Suppressor macrophage treated with lipopolysaccharide for 4 hours (primary cell): ENCODE measurements at regions not wholly inside any gene's neighbourhood (a gene's known extent, or its start where the extent isn't known, plus 50 kb on each side); places are given as distances from the start of the nearest gene placed in this dataset.
"Not testable (repeated sequence)": the region's sequence is repeated elsewhere in the genome, so short reads cannot be mapped to it uniquely, and the experiment has no call there.

Experiments used
- DNase-seq: peaks from one replicate; pipeline ENCODE4 v3.0.0-alpha.2; 2020

DNA sequence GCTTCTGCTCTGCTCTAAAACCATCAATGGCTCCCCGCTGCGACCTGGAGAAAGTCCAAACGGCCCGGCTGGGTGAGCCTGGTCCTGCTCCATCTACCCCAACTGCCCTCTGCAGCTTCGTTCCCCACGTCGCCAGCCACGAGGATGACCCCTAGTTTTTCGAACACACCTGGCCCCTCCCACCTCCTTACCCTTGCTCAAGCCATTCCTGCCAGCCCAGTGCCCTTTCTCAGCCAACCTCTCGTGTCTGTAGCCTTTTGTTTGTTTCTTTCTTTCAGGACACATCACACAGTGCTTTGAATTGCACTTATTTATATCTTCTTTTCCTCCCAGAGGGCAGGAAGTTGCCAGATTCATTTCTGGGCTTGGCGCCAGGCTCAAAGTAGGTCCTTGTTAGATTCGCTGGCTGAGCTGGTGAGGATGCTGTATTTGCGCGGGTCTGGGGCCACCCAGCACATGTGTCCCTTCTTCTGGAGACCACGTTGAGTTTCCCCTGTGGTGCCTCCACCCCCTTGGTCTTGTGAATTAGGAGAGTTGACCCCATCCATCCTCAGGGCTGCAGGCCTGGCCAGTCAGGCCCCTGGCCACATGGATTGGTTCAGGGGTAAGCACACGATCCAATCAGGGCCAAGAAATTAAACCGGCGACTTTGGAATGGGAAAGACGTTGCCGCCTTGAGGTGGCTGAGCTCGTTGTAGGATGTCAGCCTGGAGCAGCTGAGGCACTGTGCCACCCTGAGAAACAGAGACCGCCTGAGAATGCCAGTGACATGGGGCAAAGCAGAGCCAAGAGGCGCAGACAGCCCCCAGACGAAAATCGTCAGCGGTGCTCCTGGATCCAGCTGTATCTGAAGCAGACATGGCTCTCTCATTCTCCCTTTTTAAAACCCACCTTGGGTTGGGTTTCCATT lies 156.0 kb downstream of the CEBPB start:
- peak; percentile 60 for DNase-seq

DNA sequence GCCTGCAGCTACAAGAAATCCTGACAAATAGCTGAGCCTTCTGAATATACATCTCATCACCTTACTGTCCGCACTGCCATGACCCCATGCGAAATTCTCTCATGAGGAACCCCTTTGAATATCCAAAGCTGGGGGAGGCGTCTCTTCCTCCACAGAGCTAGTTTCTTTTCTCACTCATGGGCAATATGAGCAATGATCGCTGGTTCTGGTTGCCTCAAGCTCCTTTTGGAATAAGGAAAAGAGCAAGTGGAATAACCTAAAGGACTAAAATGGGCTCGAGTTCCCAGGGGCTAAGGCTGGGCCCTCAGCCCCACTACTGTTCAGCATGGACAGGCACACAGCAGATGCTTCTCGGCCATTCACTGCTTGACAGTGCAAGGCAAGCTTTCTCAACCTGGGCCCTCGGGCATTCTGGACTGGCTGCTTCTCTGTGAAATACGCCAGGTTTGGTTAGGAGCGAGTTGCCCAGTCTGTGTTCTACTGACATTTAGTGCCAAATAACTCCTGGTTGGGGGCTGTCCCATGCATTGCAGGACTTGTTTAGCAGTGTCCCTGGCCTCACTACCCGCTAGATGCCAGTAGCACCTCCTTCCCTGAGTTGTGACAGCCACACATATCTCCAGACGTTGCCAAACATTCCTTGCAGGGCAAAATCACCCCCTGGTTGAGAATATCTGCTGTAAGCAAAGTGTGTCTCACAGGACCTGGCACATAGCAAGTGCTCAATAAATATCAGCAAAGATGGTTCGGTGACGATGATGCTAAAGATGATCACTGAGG lies 156.8 kb downstream of the CEBPB start:
- DNase-seq = peak; percentile 52

DNA sequence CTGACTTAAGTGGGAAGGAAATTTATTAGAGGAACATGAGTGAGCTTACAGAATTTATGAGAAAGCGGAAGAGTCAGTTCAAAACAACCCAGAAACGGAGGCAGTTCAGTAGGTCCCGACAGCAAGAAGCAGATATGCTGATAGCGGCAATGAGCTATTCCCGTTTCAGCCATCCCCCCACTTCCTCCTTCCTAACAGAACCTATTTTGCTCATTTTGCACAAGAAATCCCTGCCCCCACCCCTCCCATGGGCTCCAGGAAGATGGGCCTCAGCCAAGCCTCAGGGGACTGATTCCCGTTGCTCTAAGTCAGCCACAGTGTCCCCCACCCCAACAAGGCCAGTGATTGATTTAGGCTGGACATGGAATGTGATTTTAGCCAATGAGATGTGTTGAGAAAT lies 157.5 kb downstream of the CEBPB start:
- DNase-seq = peak; percentile 86

GRCh38 chr20:50350510-50351249 lies 159.5 kb upstream of the PTPN1 start:
- DNase-seq = no peak

DNA sequence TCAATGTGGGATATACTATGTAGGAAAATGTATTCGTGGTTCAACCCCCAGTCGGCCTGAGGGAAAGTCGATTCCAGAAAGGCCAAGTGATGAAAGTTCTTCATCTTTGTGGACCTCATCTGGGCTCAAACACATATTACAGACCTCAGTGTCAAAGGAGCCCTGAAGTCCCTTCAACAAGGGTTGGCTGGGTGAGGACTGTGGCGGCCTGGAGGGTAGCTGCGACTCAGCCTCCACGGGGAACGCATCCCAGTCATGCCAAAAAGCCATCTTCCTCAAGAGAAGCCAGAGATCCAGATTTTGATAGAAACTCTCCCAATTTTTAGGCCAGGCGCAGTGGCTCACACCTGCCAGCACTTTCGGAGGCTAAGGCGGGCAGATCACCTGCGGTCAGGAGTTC lies 158.6 kb upstream of the PTPN1 start:
- no peak for DNase-seq

DNA sequence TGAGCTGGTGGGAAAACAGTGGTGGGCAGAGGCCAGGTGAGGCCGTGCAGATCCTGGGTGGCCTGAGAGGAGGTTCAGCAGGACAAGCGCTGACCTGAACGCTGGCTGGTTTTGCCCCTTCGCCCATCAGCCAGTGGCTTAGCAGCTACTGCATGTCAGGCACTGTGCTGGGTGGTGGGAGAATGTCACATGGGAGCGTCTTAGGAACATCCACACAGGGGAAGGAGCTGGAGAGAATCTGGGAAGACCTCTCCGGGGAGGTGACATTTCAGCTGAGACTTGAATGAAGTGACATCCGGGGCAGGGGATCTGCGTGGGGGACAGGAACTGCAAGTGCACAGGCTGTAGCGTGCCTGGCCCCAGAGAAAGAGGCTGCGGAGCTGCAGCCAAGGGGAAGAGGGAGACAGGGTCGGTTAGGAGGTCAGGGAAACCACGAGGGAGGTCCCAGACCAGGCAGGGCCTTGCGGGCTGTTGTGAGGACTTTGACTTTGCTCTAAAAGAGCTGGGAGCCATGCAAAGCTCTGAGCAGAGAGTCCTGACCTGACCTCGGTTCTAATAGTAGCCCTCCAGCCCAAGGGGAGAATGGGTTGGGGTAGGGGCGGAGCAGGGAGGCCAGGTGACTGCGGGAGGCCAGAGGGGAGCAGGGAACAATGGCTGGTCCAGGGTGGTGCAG lies 156.8 kb upstream of the PTPN1 start:
- DNase-seq = peak; percentile 34

- DNase-seq = no peak
These were observed 155.2 kb upstream of the PTPN1 start for GRCh38 chr20:50354721-50355589.

- no peak for DNase-seq
These were observed 154.3 kb upstream of the PTPN1 start for GRCh38 chr20:50355590-50356524.

GRCh38 chr20:50356525-50356885 lies 153.7 kb upstream of the PTPN1 start:
- DNase-seq = no peak

DNA sequence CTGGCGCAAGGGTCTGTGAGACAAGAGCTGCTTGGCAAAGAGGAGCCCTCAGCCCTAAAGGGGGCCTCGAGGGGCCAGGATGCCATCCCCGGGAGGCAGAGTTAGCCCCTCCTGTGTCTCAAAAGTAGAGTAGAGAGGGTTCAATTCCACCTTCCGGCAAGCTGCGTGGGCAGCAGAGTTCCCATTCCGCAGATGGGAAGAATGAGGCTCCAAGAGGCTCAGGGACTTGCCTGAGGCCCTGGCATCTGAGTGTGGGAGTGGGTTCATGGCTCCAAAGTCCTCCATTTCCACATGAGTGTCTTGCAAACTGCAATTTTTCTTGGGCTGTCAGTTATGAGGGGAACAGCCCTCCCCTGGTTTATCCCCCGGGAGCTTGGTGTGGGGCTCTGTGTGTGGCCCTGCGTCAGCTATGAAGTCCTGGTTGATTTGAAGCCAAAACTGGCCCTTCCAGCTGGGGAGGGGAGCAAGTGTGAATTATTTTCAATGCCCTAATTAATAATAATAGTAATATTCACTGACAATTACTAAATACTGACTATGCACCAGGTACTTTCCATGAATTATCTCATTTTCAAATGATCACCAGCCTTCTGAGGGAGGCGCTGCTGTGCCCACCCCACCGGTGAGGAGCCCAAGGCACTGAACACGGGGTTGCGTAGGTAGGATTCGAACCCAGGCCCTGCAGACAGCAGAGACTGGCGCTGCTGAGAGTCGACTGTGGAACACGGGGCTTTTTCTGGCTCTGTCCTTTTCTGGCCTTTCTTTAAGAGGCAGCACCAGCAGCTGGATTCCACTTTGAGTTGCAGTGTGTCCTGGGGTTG lies 153.0 kb upstream of the PTPN1 start:
- DNase-seq = no peak

DNA sequence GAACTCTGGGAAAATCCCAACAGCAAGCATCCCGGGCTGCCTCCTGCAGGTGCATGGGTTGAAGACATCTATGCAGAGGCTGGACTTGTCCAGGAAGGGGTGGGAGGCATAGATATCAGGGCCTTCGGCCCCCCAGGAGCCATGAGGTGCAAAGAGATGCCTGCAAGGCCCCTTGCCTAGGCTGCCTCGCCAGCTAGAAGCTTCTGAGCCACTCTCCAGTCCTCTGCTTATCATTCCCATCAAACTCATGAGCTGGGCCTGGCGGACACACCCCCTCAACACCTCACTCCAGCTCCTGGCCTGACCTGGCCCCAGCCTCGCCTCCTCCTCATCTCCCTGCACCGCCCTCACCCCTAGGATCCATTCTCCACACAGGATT lies 152.4 kb upstream of the PTPN1 start:
- no peak for DNase-seq

GRCh38 chr20:50358166-50358565 lies 152.0 kb upstream of the PTPN1 start:
- DNase-seq = no peak

- DNase-seq = no peak
These were observed 151.2 kb upstream of the PTPN1 start for GRCh38 chr20:50358971-50359370.

GRCh38 chr20:50359607-50360217 lies 150.5 kb upstream of the PTPN1 start:
- DNase-seq = no peak

DNA sequence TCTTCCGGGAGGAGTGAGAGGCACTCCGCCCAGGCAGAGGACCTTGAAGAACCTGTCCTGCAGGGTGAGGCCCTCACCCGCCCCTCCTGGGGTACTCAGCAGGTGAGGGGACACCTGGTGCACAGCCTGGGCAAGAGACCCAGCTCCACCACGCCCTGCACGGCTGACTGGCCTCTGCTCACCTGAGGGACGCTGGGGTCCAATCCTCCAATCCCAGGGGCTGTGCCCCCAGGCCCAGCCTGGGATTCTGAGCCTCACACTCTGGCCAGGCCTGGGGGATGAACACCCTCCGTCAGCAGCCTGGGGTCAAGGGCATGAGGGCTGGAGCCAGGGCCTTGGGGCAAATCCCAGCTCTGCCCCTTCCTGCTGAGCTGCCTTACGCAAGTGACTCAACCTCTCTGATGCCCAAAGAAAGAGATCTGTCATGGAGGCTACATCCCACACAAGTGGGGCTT lies 149.9 kb upstream of the PTPN1 start:
- no peak for DNase-seq

DNA sequence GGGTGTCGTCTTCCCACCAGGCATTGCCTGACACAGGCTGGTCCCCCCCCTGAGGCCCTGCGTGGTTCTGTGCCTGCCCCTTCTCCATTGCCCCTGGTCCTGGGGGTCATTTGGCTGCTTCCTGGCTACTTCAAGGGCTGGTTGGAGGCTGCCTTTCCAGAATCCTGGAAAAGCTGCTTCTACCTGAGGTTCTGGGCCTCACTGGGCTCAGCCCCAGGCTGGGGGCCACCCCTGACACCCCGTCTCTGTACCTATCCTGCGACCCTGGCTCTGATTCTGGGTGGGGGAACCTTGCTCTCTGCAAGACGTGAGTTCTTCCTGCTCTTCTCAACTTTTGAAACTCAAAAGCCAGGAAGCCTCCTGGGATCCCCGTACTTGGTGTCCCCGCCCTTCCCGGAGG lies 149.3 kb upstream of the PTPN1 start:
- no peak for DNase-seq

- DNase-seq = not testable (repeated sequence)
These were observed 148.0 kb upstream of the PTPN1 start for GRCh38 chr20:50362177-50362576.

GRCh38 chr20:50363027-50363426 lies 147.2 kb upstream of the PTPN1 start:
- no peak for DNase-seq

DNA sequence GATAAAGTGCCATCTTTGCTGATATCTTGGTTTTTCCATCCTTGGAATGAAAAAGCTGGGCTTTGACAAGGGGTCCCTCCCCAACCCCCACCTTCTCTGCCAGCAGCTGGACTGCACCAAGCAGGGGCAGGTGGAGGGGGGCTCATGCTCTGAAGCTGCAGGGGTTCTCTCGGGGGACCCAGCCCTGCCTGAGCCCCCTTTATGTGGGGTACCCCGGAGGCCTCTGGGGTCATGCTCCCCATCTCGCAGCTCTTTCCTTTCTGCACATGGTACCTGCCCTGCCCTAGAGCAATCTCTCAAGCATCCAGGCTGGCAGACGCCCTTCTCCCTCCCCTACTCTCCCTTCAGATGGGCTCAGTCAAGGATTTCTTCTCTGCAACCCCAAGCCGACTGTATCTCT lies 146.7 kb upstream of the PTPN1 start:
- DNase-seq = no peak
